Motor neuron (in vitro differentiated cells): ENCODE measurements at regions not wholly inside any gene's neighbourhood (a gene's known extent, or its start where the extent isn't known, plus 50 kb on each side); places are given as distances from the start of the nearest gene placed in this dataset.
"Not testable (repeated sequence)": the region's sequence is repeated elsewhere in the genome, so short reads cannot be mapped to it uniquely, and the experiment has no call there.

Experiments used
- ATAC-seq, 8 experiments: fragments of 200-7000 bp; cut with Tn5 transposase; replicated peaks in 6 of 8; 2 replicates each; pipeline ENCODE4 v1.8.0; 2021; ENCODE audit warnings: mild to moderate bottlenecking in 8 of 8, moderate library complexity in 8 of 8
- H3K27ac ChIP-seq, 2 donors: fragments of 250-450 bp; sonication (Bioruptor Pico); 2 replicates each; pipeline ENCODE4 v1.9.0; 2021; ENCODE audit warnings: antibody characterized with exemption in 2 of 2, mild to moderate bottlenecking in 2 of 2, moderate library complexity in 1 of 2
- H3K4me1 ChIP-seq, 2 donors: fragments of 250-450 bp; sonication (Bioruptor Pico); replicated peaks in 1 of 2; 2 replicates each; pipeline ENCODE4 v1.6.1; 2021; ENCODE audit warnings: antibody characterized with exemption in 2 of 2, mild to moderate bottlenecking in 2 of 2, moderate library complexity in 1 of 2
- H3K4me3 ChIP-seq, 5 donors: fragments of 250-450 bp; sonication (Bioruptor Pico); 2 replicates each; pipeline ENCODE4 v1.9.0; 2021; ENCODE audit warnings: antibody characterized with exemption in 5 of 5, mild to moderate bottlenecking in 5 of 5, moderate library complexity in 4 of 5
- WGBS, 10 experiments: fragments of 450-650 bp; shearing (Covaris generic); methylation state at CpG; one replicate each; pipeline ENCODE4 v1.0.0; 2022; 5-methylcytosine and 5-hydroxymethylcytosine counted together
- in situ Hi-C, 9 experiments: fragments of 400-800 bp; cut with MboI; loops; one replicate each; pipeline ENCODE4 v1.15.0; 2021; ENCODE audit warnings: low sequenced_read_pairs in 9 of 9, low pct_unique_long_range_greater_than_20kb in 2 of 9; ENCODE audit not compliant: unreplicated experiment in 9 of 9

- no peak for ATAC-seq
- Histone ChIP-seq H3K4me1 (no peaks in the 10 kb centered on the region), H3K4me3 (no peak overlapping the region), H3K27ac (no peak overlapping the region)
- 33 to 100% (median 66%) methylated on average over 1 to 2 of the region's 7 CpGs; no CpG with 5 or more reads in 6 of the 10 experiments for WGBS, 10 experiments
- in situ Hi-C loops, result no loop called here
Measured at GRCh38 chr3:5692446-5692845, 504.9 kb downstream of the EDEM1 start.

- no peak overlapping the region for H3K27ac ChIP-seq
- WGBS, 10 experiments, result 0 to 78% (median 35%) methylated on average over 1 of the region's 1 CpG; no CpG with 5 or more reads in 4 of the 10 experiments
- in situ Hi-C loops, result no loop called here
- peak in 2 of 8 experiments; percentile 75 to 90 for ATAC-seq
- H3K4me3 ChIP-seq, result no peak overlapping the region
- H3K4me1 ChIP-seq, result no peaks in the 10 kb centered on the region
Measured at GRCh38 chr3:5694266-5694665, 506.8 kb downstream of the EDEM1 start.

- no peak for ATAC-seq
- H3K4me3 ChIP-seq, result no peak overlapping the region
- in situ Hi-C loops, result no loop called here
- H3K4me1 ChIP-seq, result no peaks in the 10 kb centered on the region
- 7 to 91% (median 76%) methylated on average over 1 to 8 of the region's 9 CpGs; no CpG with 5 or more reads in 2 of the 10 experiments for WGBS, 10 experiments
- no peak overlapping the region for H3K27ac ChIP-seq
Measured at GRCh38 chr3:5698851-5699250, 511.3 kb downstream of the EDEM1 start.

- in situ Hi-C loops, result no loop called here
- H3K4me1 ChIP-seq, result no peaks in the 10 kb centered on the region
- no peak for ATAC-seq
- H3K27ac ChIP-seq, result no peak overlapping the region
- WGBS, 10 experiments, result 37 to 99% (median 89%) methylated on average over 2 to 6 of the region's 6 CpGs
- H3K4me3 ChIP-seq, result no peak overlapping the region
Measured at GRCh38 chr3:5699313-5699712, 511.8 kb downstream of the EDEM1 start.

GRCh38 chr3:5699811-5700210 is 512.3 kb downstream of the EDEM1 start:
- in situ Hi-C loops, result loop anchor here in 1 of 9 experiments (25.0 kb wide), 1 partner anchor 263 kb away; no protein-coding TSS in a partner anchor
- 8 to 100% (median 77%) methylated on average over 1 to 2 of the region's 2 CpGs; no CpG with 5 or more reads in 1 of the 10 experiments for WGBS, 10 experiments

GRCh38 chr3:5701005-5701404 is 513.5 kb downstream of the EDEM1 start:
- not testable (repeated sequence) for H3K4me3 ChIP-seq, H3K27ac ChIP-seq, H3K4me1 ChIP-seq, ATAC-seq
- in situ Hi-C loops, result loop anchor here in 1 of 9 experiments (25.0 kb wide), 1 partner anchor 264 kb away; no protein-coding TSS in a partner anchor
- 20 to 92% (median 67%) methylated on average over 1 to 2 of the region's 2 CpGs; no CpG with 5 or more reads in 1 of the 10 experiments for WGBS, 10 experiments

More at GRCh38 chr3:5699811-5700210, 512.3 kb downstream of the EDEM1 start:
- Histone ChIP-seq H3K4me1 (no peaks in the 10 kb centered on the region), H3K4me3 (no peak overlapping the region), H3K27ac (no peak overlapping the region)
- ATAC-seq, result no peak

GRCh38 chr3:5707794-5708193 is 520.3 kb downstream of the EDEM1 start:
- in situ Hi-C loops, result loop anchor here in 1 of 9 experiments (25.0 kb wide), 1 partner anchor 270 kb away; no protein-coding TSS in a partner anchor
- Histone ChIP-seq H3K27ac (no peak overlapping the region), H3K4me1 (peaks cover 0 to 3% of the 10 kb centered on the region in 2 donors), H3K4me3 (no peak overlapping the region)
- ATAC-seq, result no peak
- 11 to 80% (median 50%) methylated on average over 1 of the region's 2 CpGs; no CpG with 5 or more reads in 7 of the 10 experiments for WGBS, 10 experiments

- peak in 3 of 8 experiments; percentile 19 to 75 (median 68) for ATAC-seq
- Histone ChIP-seq H3K4me3 (no peak overlapping the region), H3K4me1 (peaks cover 0 to 3% of the 10 kb centered on the region in 2 donors), H3K27ac (no peak overlapping the region)
- WGBS, 10 experiments, result 0 to 100% (median 42%) methylated on average over 1 to 2 of the region's 2 CpGs; no CpG with 5 or more reads in 3 of the 10 experiments
- in situ Hi-C loops, result loop anchor here in 1 of 9 experiments (25.0 kb wide), 1 partner anchor 272 kb away; no protein-coding TSS in a partner anchor
Measured at GRCh38 chr3:5709714-5710113, 522.2 kb downstream of the EDEM1 start.

- in situ Hi-C loops, result loop anchor here in 1 of 9 experiments (25.0 kb wide), 1 partner anchor 273 kb away; no protein-coding TSS in a partner anchor
- no peak overlapping the region for H3K4me3 ChIP-seq
- WGBS, 10 experiments, result 5 to 100% (median 72%) methylated on average over 1 to 3 of the region's 3 CpGs; no CpG with 5 or more reads in 1 of the 10 experiments
- no peak overlapping the region for H3K27ac ChIP-seq
- ATAC-seq, result no peak
- H3K4me1 ChIP-seq, result peaks cover 0 to 3% of the 10 kb centered on the region in 2 donors
Measured at GRCh38 chr3:5710718-5711117, 523.2 kb downstream of the EDEM1 start.

GRCh38 chr3:5717254-5717653 is 529.7 kb downstream of the EDEM1 start:
- in situ Hi-C loops, result loop anchor here in 1 of 9 experiments (25.0 kb wide), 1 partner anchor 280 kb away; no protein-coding TSS in a partner anchor
- 0 to 100% (median 29%) methylated on average over 1 of the region's 1 CpG; no CpG with 5 or more reads in 4 of the 10 experiments for WGBS, 10 experiments
- peaks cover 0 to 2% of the 10 kb centered on the region in 2 donors for H3K4me1 ChIP-seq
- ATAC-seq, result peak in 2 of 8 experiments; percentile 41 to 70
- H3K27ac ChIP-seq, result no peak overlapping the region
- no peak overlapping the region for H3K4me3 ChIP-seq

- ATAC-seq, H3K27ac ChIP-seq, H3K4me3 ChIP-seq, H3K4me1 ChIP-seq: not testable (repeated sequence)
- in situ Hi-C loops, result loop anchor here in 1 of 9 experiments (25.0 kb wide), 1 partner anchor 282 kb away; no protein-coding TSS in a partner anchor
Measured at GRCh38 chr3:5719668-5720067, 532.2 kb downstream of the EDEM1 start.

- Histone ChIP-seq H3K4me1 (no peaks in the 10 kb centered on the region), H3K27ac (no peak overlapping the region), H3K4me3 (no peak overlapping the region)
- no peak for ATAC-seq
- WGBS, 10 experiments, result 3 to 100% (median 46%) methylated on average over 1 to 2 of the region's 2 CpGs; no CpG with 5 or more reads in 2 of the 10 experiments
- in situ Hi-C loops, result no loop called here
Measured at GRCh38 chr3:5725801-5726200, 538.3 kb downstream of the EDEM1 start.

GRCh38 chr3:5726621-5727020 is 539.1 kb downstream of the EDEM1 start:
- Histone ChIP-seq H3K4me1 (no peaks in the 10 kb centered on the region), H3K4me3 (no peak overlapping the region), H3K27ac (no peak overlapping the region)
- ATAC-seq, result peak in 2 of 8 experiments; percentile 34 to 47
- in situ Hi-C loops, result no loop called here
- 0 to 89% (median 42%) methylated on average over 2 to 5 of the region's 5 CpGs; no CpG with 5 or more reads in 2 of the 10 experiments for WGBS, 10 experiments
